Aorta (tissue), 5 donors: ENCODE measurements at regions not wholly inside any gene's neighbourhood (a gene's known extent, or its start where the extent isn't known, plus 50 kb on each side); places are given as distances from the start of the nearest gene placed in this dataset.

Experiments used
- ATAC-seq: fragments of 200-7000 bp; cut with Tn5 transposase; one replicate; pipeline ENCODE4 v1.9.1; 2022; ENCODE audit warnings: moderate library complexity; ENCODE audit not compliant: low FRiP score
- DNase-seq, 2 donors: peaks; one replicate each; pipeline ENCODE4 v3.0.0-alpha.2; 2020
- H3K27ac ChIP-seq, 2 donors: one replicate each; pipeline ENCODE4 v1.5.1; 2013; ENCODE audit warnings: low read length in 2 of 2, mild to moderate bottlenecking in 2 of 2, moderate library complexity in 2 of 2, control low read depth in 1 of 2, inconsistent platforms in 1 of 2, low read depth in 1 of 2
- H3K27me3 ChIP-seq, 2 donors: one replicate each; pipeline ENCODE4 v1.6.1; 2013; ENCODE audit warnings: control low read depth in 1 of 2, low read length in 1 of 2, mild to moderate bottlenecking in 1 of 2, moderate library complexity in 1 of 2; ENCODE audit not compliant: insufficient read depth in 2 of 2, control insufficient read depth in 1 of 2
- H3K36me3 ChIP-seq, 2 donors: one replicate each; pipeline ENCODE4 v1.6.1; 2013; ENCODE audit warnings: control low read depth in 1 of 2, low read length in 1 of 2, mild to moderate bottlenecking in 1 of 2; ENCODE audit not compliant: insufficient read depth in 2 of 2, control insufficient read depth in 1 of 2
- H3K4me1 ChIP-seq, 2 donors: one replicate each; pipeline ENCODE4 v1.6.1; 2013; ENCODE audit warnings: low read length in 2 of 2, control low read depth in 1 of 2, mild to moderate bottlenecking in 1 of 2, moderate library complexity in 1 of 2; ENCODE audit not compliant: insufficient read depth in 2 of 2, control insufficient read depth in 1 of 2
- H3K4me3 ChIP-seq, 2 donors: one replicate each; pipeline ENCODE4 v1.5.1; 2013; ENCODE audit warnings: low read length in 2 of 2, control low read depth in 1 of 2, mild to moderate bottlenecking in 1 of 2
- H3K9me3 ChIP-seq: one replicate; pipeline ENCODE4 v1.6.1; 2013; ENCODE audit warnings: mild to moderate bottlenecking, low read length; ENCODE audit not compliant: control insufficient read depth
- WGBS, 2 donors: extraction: QIAGEN DNeasy Blood & Tissue Kit; methylation state at CpG; one replicate each; pipeline ENCODE4 v1.1.7; 2013; 5-methylcytosine and 5-hydroxymethylcytosine counted together
- intact Hi-C, 2 donors: fragments of 100-400 bp; cut with DNase I; formaldehyde crosslinking; loops; one replicate each; pipeline versions ENCODE4 v1.14.2 to v1.15.0; 2022
- donor health status: healthy with polysubstance abuse.
- donor health status: Bipolar disorder and iron deficiency.
- donor health status: DM: no; HTN: no; CAD: no.
- donor health status: DM: no; HTN: no; CAD: no.
- donor health status: DM: yes; HTN: yes; CAD: no.

- no peak for ATAC-seq
- Histone ChIP-seq H3K4me1 (peaks cover 1 to 3% of the 10 kb centered on the region in 2 donors), H3K27ac (no peak overlapping the region), H3K36me3 (no peaks in the 10 kb centered on the region), H3K27me3 (no peaks in the 10 kb centered on the region), H3K4me3 (no peak overlapping the region), H3K9me3 (no peaks in the 10 kb centered on the region)
- intact Hi-C loops = no loop called here
- no peak for DNase-seq
- 89 to 91% methylated on average over 3 of the region's 3 CpGs for WGBS, 2 donors
Observed at GRCh38 chr12:91857813-91858542, 287.7 kb downstream of the BTG1 start.

- intact Hi-C loops = no loop called here
- Histone ChIP-seq H3K36me3 (no peaks in the 10 kb centered on the region), H3K27ac (no peak overlapping the region), H3K4me3 (no peak overlapping the region), H3K27me3 (no peaks in the 10 kb centered on the region), H3K4me1 (peaks cover 1 to 3% of the 10 kb centered on the region in 2 donors), H3K9me3 (no peaks in the 10 kb centered on the region)
- whole genome bisulfite sequencing, 2 donors = 0 to 1% methylated on average over 1 of the region's 1 CpG
- ATAC-seq = no peak
- DNase-seq = no peak
Observed at GRCh38 chr12:91854725-91855124, 290.9 kb downstream of the BTG1 start.

DNA sequence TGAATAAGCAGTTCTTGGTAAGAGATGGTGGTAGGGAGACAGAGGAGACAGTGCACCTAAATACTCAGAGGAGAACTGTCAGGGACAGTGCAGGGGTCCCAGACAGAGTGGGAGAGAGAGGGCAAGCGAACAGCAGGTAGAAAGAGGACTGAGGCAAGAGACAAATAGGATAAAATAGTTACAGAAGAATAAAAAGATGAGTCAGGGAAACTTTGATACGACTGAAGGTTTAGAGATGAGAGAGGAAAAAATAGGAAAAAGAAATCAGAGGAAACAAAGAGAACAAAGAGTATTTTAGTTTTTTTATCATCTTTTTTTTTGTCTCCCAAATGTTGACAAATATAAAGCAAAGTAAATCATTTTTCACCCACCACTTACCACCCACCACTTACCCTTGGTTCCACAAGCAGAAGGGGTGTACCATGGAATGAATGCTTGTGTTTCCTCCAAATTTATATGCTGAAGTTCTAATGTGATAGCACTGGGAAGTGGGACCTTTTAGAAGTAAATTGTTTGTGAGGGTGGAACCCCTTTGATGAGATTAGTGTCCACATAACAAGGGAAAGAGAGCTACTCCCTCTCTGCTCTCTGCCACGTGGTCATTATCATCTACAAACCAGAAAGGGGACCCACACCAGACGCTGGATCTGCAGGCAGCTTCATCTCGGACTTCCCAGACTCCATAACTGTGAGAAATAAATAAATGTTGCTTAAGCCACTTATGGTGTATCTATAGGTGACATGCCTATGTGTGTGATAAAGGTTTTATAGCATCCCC, 292.1 kb downstream of the BTG1 start:
- 82 to 83% methylated on average over 5 of the region's 5 CpGs for WGBS, 2 donors
- Histone ChIP-seq H3K27ac (no peak overlapping the region), H3K4me1 (peaks cover 1 to 3% of the 10 kb centered on the region in 2 donors), H3K9me3 (no peaks in the 10 kb centered on the region), H3K36me3 (no peaks in the 10 kb centered on the region), H3K4me3 (no peak overlapping the region), H3K27me3 (no peaks in the 10 kb centered on the region)
- intact Hi-C loops = no loop called here
- no peak for ATAC-seq
- DNase-seq = no peak

- Histone ChIP-seq H3K4me3 (no peak overlapping the region), H3K36me3 (no peaks in the 10 kb centered on the region), H3K9me3 (no peaks in the 10 kb centered on the region), H3K27me3 (no peaks in the 10 kb centered on the region), H3K27ac (no peak overlapping the region), H3K4me1 (peaks cover 1 to 3% of the 10 kb centered on the region in 2 donors)
- intact Hi-C loops = no loop called here
- ATAC-seq (no peak), DNase-seq (no peak)
- 82 to 87% methylated on average over 2 of the region's 2 CpGs for WGBS, 2 donors
Observed at GRCh38 chr12:91852634-91853033, 293.0 kb downstream of the BTG1 start.

GRCh38 chr12:91851741-91852477, 293.7 kb downstream of the BTG1 start:
- no peak overlapping the region for H3K4me3 ChIP-seq
- H3K27ac ChIP-seq = no peak overlapping the region
- H3K9me3 ChIP-seq = no peaks in the 10 kb centered on the region
- DNase-seq = no peak
- peaks cover 1 to 3% of the 10 kb centered on the region in 2 donors for H3K4me1 ChIP-seq
- ATAC-seq = no peak
- no peaks in the 10 kb centered on the region for H3K36me3 ChIP-seq
- H3K27me3 ChIP-seq = no peaks in the 10 kb centered on the region
- intact Hi-C loops = no loop called here

DNA sequence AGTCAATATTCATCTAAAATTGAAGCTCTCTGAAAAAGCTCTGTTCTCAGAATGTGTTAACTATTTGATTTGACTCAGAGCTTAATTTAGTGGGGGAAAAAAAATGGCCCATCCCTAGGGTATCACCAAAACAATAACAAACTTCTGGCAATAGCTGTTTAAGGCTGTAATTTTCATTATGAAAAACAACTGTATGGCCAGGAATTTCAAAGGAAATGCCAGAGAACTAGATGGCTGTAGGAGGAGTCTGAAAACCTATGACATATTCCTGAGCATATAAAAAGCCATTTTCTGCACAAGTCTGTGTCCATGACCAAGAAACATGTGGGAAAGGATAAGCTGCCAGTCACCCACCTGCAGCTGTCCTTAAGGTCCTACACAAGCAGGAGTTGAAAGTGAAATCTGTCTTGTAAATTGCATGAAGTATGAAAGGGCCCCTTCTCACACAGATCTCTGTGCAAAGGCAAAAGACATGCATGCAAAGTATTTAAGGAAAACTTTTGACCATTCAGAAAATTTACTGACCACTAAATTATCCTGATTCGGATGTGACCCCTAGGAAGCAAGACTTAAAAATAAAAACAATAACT, 299.1 kb downstream of the BTG1 start:
- 42 to 69% methylated on average over 1 of the region's 1 CpG for WGBS, 2 donors
- intact Hi-C loops = no loop called here

DNA sequence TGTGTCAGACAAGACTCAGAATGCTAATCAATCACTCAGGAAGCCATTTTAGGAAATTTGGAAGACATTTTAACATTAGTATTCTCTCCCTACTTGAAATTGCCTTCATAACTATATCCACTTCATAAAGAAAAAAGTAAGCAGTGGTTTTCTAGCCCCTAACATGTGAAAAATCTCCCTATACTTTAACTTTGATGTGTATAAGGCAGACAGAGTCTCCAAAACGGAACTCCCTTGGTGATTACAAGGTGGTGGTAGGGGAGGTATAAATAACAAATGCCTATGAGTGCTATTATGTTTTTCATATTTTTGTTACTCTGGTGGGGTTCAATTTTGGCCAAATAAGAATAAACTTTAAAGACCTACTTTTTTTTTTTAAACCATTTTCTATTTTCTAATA, 300.3 kb downstream of the BTG1 start:
- 69 to 83% methylated on average over 1 of the region's 1 CpG for WGBS, 2 donors
- intact Hi-C loops = no loop called here
- ATAC-seq (no peak), DNase-seq (no peak)
- Histone ChIP-seq H3K27ac (no peak overlapping the region), H3K9me3 (peaks cover 3% of the 10 kb centered on the region), H3K27me3 (no peaks in the 10 kb centered on the region), H3K36me3 (no peaks in the 10 kb centered on the region), H3K4me3 (no peak overlapping the region), H3K4me1 (no peaks in the 10 kb centered on the region)

More for the DNA sequence above, 299.1 kb downstream of the BTG1 start:
- Histone ChIP-seq H3K27ac (no peak overlapping the region), H3K4me1 (no peaks in the 10 kb centered on the region), H3K36me3 (no peaks in the 10 kb centered on the region), H3K9me3 (no peaks in the 10 kb centered on the region), H3K4me3 (no peak overlapping the region), H3K27me3 (no peaks in the 10 kb centered on the region)
- DNase-seq (no peak), ATAC-seq (no peak)

- no peak for ATAC-seq
- intact Hi-C loops = no loop called here
- no peaks in the 10 kb centered on the region for H3K36me3 ChIP-seq
Observed at GRCh38 chr12:91841822-91842221, 303.8 kb downstream of the BTG1 start.

More at GRCh38 chr12:91841822-91842221, 303.8 kb downstream of the BTG1 start:
- no peak for DNase-seq
- no peak overlapping the region for H3K27ac ChIP-seq
- H3K4me1 ChIP-seq = no peaks in the 10 kb centered on the region
- no peak overlapping the region for H3K4me3 ChIP-seq
- H3K27me3 ChIP-seq = no peaks in the 10 kb centered on the region
- peaks cover 3% of the 10 kb centered on the region for H3K9me3 ChIP-seq
